ENCODE measurements at regions not wholly inside any gene's neighbourhood (a gene's known extent, or its start where the extent isn't known, plus 50 kb on each side); places are given as distances from the start of the nearest gene placed in this dataset.

DNA sequence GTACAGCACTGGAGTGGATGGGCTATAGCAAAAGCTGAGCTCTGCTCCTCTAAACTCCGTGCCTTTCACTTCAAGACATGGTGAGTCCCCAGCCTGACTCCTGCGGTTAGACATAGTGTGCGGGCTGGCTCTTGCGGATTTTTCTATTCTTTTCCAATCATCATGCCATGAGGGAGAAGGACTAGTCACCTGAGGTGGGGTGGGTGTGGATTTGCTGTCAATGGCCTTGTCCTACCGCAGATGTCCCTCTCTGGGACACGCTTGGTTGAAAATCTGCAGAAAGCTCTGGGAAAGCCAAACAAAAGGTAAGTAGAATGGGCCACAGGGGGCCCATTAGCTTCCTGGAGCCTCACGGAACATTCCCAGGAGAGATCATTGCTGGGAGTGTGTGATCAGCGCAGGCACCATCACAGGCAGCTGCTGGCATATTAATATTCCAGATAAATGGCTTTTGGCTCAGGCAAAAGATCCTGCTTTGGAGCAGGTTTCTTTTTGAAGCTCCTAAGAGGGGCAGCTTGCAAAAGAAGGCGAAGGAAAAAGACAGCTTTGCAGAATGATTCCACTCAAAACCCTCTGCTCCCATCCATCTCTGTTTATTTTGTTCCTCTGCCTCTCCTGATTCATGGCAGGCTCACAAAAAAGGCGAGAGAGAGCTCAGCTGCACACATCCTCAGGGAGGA lies 509.0 kb upstream of the ZMIZ1 start:
- TF ChIP-seq, protein P1, sequence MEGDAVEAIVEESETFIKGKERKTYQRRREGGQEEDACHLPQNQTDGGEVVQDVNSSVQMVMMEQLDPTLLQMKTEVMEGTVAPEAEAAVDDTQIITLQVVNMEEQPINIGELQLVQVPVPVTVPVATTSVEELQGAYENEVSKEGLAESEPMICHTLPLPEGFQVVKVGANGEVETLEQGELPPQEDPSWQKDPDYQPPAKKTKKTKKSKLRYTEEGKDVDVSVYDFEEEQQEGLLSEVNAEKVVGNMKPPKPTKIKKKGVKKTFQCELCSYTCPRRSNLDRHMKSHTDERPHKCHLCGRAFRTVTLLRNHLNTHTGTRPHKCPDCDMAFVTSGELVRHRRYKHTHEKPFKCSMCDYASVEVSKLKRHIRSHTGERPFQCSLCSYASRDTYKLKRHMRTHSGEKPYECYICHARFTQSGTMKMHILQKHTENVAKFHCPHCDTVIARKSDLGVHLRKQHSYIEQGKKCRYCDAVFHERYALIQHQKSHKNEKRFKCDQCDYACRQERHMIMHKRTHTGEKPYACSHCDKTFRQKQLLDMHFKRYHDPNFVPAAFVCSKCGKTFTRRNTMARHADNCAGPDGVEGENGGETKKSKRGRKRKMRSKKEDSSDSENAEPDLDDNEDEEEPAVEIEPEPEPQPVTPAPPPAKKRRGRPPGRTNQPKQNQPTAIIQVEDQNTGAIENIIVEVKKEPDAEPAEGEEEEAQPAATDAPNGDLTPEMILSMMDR (IDR thresholded peaks at IDR 0.05), result no peak
- no peak for TF ChIP-seq MXI1 (IDR thresholded peaks at IDR 0.05; ENCODE audit: low read depth, low read length)
- no peak for TF ChIP-seq RFX5 (IDR thresholded peaks at IDR 0.05; ENCODE audit: low read length)
